Cardiac muscle cell (in vitro differentiated cells and primary cell): ENCODE measurements at regions not wholly inside any gene's neighbourhood (a gene's known extent, or its start where the extent isn't known, plus 50 kb on each side); places are given as distances from the start of the nearest gene placed in this dataset.

Source experiments
- DNase-seq, 2 donors: peaks; one replicate each; pipeline versions ENCODE4 v3.0.0 to v3.0.0-alpha.2; 2010 to 2017; ENCODE audit warnings: low read depth in 1 of 2, low spot score in 1 of 2
- H3K27ac ChIP-seq: fragments of 200-600 bp; sonication (generic); 2 replicates; pipeline ENCODE4 v1.5.1; 2016
- H3K27me3 ChIP-seq: fragments of 200-600 bp; sonication (generic); 2 replicates; pipeline ENCODE4 v1.6.0; 2016; ENCODE audit warnings: control low read depth
- H3K36me3 ChIP-seq: fragments of 200-600 bp; sonication (generic); 2 replicates; pipeline ENCODE4 v1.5.1; 2016; ENCODE audit warnings: control low read depth
- H3K4me1 ChIP-seq: fragments of 200-600 bp; sonication (generic); 2 replicates; pipeline ENCODE4 v1.8.1; 2017; ENCODE audit warnings: low read depth, mild to moderate bottlenecking, mixed run types
- H3K4me3 ChIP-seq: fragments of 200-600 bp; sonication (generic); 2 replicates; pipeline ENCODE4 v1.5.1; 2016; ENCODE audit warnings: mild to moderate bottlenecking
- H3K9me3 ChIP-seq: fragments of 200-600 bp; sonication (generic); 2 replicates; pipeline ENCODE4 v1.5.1; 2017; ENCODE audit warnings: low read depth, mild to moderate bottlenecking, control low read depth
- TF ChIP-seq, protein P1 (sequence below): IDR thresholded peaks from 2 replicates; pipeline ENCODE4 v1.5.1; 2012; ENCODE audit warnings: low read depth, mild to moderate bottlenecking, low read length

DNA sequence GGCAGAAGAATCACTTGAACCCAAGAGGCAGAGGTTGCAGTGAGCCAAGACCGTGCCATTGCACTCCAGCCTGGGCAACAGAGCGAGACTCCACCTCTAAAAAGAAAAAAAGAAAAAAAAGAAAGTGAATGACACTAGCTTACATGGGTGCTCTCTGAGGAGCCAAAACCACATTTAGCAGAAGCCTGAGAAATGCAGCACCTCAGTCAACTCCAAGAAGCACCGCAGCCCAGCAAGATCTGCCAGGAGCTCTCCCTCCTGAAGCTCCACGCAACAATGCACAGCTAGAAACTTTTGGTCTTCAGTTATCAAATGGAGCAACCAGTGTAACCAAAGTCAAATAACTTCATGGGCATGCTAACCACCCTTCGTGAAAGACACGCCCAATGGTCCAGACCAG is 229.1 kb downstream of the SETD4 start:
- peaks cover 22% of the 10 kb centered on the region for H3K27me3 ChIP-seq
- no peak overlapping the region for H3K4me3 ChIP-seq
- H3K9me3 ChIP-seq, result no peaks in the 10 kb centered on the region
- no peaks in the 10 kb centered on the region for H3K4me1 ChIP-seq
- no peak for DNase-seq
- TF ChIP-seq, protein P1, sequence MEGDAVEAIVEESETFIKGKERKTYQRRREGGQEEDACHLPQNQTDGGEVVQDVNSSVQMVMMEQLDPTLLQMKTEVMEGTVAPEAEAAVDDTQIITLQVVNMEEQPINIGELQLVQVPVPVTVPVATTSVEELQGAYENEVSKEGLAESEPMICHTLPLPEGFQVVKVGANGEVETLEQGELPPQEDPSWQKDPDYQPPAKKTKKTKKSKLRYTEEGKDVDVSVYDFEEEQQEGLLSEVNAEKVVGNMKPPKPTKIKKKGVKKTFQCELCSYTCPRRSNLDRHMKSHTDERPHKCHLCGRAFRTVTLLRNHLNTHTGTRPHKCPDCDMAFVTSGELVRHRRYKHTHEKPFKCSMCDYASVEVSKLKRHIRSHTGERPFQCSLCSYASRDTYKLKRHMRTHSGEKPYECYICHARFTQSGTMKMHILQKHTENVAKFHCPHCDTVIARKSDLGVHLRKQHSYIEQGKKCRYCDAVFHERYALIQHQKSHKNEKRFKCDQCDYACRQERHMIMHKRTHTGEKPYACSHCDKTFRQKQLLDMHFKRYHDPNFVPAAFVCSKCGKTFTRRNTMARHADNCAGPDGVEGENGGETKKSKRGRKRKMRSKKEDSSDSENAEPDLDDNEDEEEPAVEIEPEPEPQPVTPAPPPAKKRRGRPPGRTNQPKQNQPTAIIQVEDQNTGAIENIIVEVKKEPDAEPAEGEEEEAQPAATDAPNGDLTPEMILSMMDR, result no peak
- no peak overlapping the region for H3K27ac ChIP-seq
- H3K36me3 ChIP-seq, result no peaks in the 10 kb centered on the region

DNA sequence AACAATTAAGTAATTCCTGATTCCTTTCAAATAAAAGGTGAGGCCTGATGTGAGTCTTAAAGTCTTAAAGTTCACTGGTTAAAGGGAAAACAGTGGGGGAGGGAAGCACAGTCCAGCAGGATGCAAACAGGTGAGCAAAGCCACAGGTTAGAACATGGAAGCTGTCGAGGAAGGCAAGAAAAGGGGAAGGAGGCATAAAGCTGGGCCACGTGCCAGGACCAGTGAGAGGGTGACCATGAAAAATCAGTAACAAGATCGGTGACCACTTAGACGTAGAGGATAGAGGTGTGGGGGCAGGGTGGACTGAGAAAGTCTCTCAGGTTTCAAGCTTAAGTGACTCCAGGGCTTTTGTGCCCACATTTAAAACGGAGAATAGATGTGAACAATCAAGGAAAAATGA is 231.3 kb downstream of the SETD4 start:
- H3K4me1 ChIP-seq, result no peaks in the 10 kb centered on the region
- H3K9me3 ChIP-seq, result no peaks in the 10 kb centered on the region
- H3K36me3 ChIP-seq, result no peaks in the 10 kb centered on the region
- no peak overlapping the region for H3K4me3 ChIP-seq
- H3K27me3 ChIP-seq, result peaks cover 24% of the 10 kb centered on the region
- DNase-seq, result no peak
- no peak overlapping the region for H3K27ac ChIP-seq
- TF ChIP-seq, protein P1, result no peak

DNA sequence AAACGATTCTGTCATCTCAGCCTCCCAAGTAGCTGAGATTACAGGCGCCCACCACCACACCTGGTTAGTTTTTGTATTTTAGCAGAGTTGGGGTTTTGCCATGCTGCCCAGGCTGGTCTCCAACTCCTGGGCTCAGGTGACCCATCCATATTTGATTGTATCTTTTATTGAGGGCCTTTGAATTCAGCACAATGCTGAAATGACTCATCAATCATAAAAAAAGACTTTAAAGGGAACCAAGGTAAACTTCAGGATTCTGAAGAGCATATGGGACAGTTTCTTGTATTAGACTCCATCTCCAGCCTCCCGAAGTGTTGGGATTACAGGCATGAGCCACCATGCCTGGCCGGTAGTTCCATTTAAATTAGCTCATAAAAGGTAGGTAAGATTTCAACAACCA is 232.2 kb downstream of the SETD4 start:
- H3K36me3 ChIP-seq, result no peaks in the 10 kb centered on the region
- DNase-seq, result no peak
- TF ChIP-seq, protein P1, result no peak

DNA sequence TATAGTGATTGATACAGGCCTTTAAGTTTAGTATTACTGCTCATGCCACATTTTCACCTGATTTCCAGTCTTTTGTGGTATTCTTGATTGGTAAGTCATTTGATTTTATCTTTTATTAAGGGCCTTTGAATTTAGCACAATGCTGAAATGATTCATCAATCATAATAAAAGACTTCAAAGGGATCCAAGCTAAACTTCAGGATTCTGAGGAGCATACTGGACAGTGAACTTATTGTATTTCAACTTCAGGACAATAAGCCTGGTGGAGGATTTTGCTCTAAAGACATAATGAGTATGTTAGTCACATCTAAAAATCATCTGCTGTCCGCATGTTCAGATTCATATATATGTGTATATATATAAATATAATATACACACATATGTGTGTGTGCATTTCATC is 233.3 kb downstream of the SETD4 start:
- Histone ChIP-seq H3K9me3 (no peaks in the 10 kb centered on the region), H3K4me1 (no peaks in the 10 kb centered on the region), H3K27ac (no peak overlapping the region), H3K36me3 (no peaks in the 10 kb centered on the region), H3K27me3 (peaks cover 16% of the 10 kb centered on the region), H3K4me3 (no peak overlapping the region)
- DNase-seq, result no peak
- TF ChIP-seq, protein P1, result no peak

More for the DNA sequence above, 232.2 kb downstream of the SETD4 start:
- Histone ChIP-seq H3K4me1 (no peaks in the 10 kb centered on the region), H3K9me3 (no peaks in the 10 kb centered on the region), H3K27me3 (peaks cover 18% of the 10 kb centered on the region), H3K27ac (no peak overlapping the region), H3K4me3 (no peak overlapping the region)

DNA sequence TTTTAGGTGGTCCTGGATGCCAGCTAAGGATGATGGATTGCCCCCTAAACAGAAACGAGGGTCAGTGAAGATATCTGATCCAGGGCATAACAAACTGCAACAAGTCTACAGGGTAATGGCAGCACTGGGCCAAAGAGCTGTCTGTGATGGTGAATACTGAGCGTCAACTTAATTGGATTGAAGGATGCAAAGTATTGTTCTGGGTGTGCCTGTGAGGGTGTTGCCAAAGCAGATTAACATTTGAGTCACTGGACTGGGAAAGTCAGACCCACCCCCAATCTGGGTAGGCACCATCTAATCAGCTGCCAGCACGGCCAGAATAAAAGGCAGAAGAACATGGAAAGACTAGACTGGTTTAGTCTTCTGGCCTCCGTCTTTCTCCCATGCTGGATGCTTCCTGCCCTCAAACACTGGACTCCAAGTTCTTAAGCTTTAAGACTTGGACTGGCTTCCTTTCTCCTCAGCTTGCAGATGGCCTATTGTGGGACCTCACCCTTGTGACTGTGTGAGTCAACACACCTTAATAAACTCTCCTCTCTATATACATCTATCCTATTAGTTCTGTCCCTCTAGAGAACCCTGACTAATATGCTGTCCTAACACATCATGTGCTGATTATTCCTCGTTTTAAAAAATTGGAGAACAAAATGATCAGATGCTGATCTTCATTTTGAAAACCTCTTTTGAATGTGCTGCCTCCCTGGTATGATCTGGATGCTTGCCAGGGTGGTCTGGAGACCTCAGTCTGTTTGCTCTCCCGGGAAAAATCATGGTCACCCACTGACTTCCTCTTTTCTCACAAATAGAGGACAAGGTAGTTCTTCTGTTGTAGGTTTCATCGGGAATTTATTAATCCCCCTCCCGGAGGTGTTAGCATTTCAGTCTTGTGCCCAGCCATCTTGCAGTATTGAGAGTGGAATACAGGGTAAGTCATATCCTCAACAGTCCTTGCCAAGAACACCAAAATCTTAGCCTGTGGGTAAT is 234.7 kb downstream of the SETD4 start:
- H3K27ac ChIP-seq, result no peak overlapping the region
- H3K27me3 ChIP-seq, result peaks cover 16% of the 10 kb centered on the region
- H3K36me3 ChIP-seq, result no peaks in the 10 kb centered on the region
- DNase-seq, result no peak
- H3K4me3 ChIP-seq, result no peak overlapping the region
- TF ChIP-seq, protein P1, result no peak
- no peaks in the 10 kb centered on the region for H3K4me1 ChIP-seq
- no peaks in the 10 kb centered on the region for H3K9me3 ChIP-seq
